NCI-H524 treated with DMSO at 0.1 percent for 48 hours (cell line): ENCODE measurements at regions not wholly inside any gene's neighbourhood (a gene's known extent, or its start where the extent isn't known, plus 50 kb on each side); places are given as distances from the start of the nearest gene placed in this dataset.
A peak's percentile ranks its signal among the peaks of the same experiment; 100 is the strongest.

Experiments
- DNase-seq: peaks from one replicate; lab custom pipeline; 2025; lab: John Stamatoyannopoulos, UW

GRCh38 chr16:49024016-49024415 lies 257.6 kb downstream of the CBLN1 start:
- DNase-seq, result no peak

GRCh38 chr16:49023050-49023449 lies 258.6 kb downstream of the CBLN1 start:
- no peak for DNase-seq

- no peak for DNase-seq
Observed at GRCh38 chr16:49022351-49022963, 259.2 kb downstream of the CBLN1 start.

- no peak for DNase-seq
Observed at GRCh38 chr16:49021136-49021535, 260.5 kb downstream of the CBLN1 start.

GRCh38 chr16:49020436-49020835 lies 261.2 kb downstream of the CBLN1 start:
- no peak for DNase-seq

- peak; percentile 54 for DNase-seq
Observed at GRCh38 chr16:49019831-49020230, 261.8 kb downstream of the CBLN1 start.

GRCh38 chr16:49019081-49019633 lies 262.5 kb downstream of the CBLN1 start:
- DNase-seq, result peak; percentile 84

- no peak for DNase-seq
Observed at GRCh38 chr16:49018259-49018931, 263.2 kb downstream of the CBLN1 start.

GRCh38 chr16:49017501-49017900 lies 264.1 kb downstream of the CBLN1 start:
- no peak for DNase-seq

- no peak for DNase-seq
Observed at GRCh38 chr16:49016461-49016860, 265.2 kb downstream of the CBLN1 start.

- DNase-seq, result no peak
Observed at GRCh38 chr16:49015225-49015592, 266.4 kb downstream of the CBLN1 start.

- no peak for DNase-seq
Observed at GRCh38 chr16:49014277-49015224, 267.1 kb downstream of the CBLN1 start.

GRCh38 chr16:49013727-49014080 lies 267.9 kb downstream of the CBLN1 start:
- no peak for DNase-seq

GRCh38 chr16:49012961-49013726 lies 268.5 kb downstream of the CBLN1 start:
- DNase-seq, result peak; percentile 74

- DNase-seq, result peak; percentile 15
Observed at GRCh38 chr16:49011901-49012300, 269.7 kb downstream of the CBLN1 start.

GRCh38 chr16:49010879-49011278 lies 270.8 kb downstream of the CBLN1 start:
- DNase-seq, result no peak

- no peak for DNase-seq
Observed at GRCh38 chr16:49010396-49010795, 271.2 kb downstream of the CBLN1 start.

GRCh38 chr16:49009204-49009603 lies 272.4 kb downstream of the CBLN1 start:
- no peak for DNase-seq

GRCh38 chr16:49003992-49004391 lies 277.6 kb downstream of the CBLN1 start:
- DNase-seq, result no peak

GRCh38 chr16:49003022-49003421 lies 278.6 kb downstream of the CBLN1 start:
- no peak for DNase-seq

GRCh38 chr16:49000594-49000993 lies 281.0 kb downstream of the CBLN1 start:
- DNase-seq, result no peak

- DNase-seq, result no peak
Observed at GRCh38 chr16:48999508-48999907, 282.1 kb downstream of the CBLN1 start.
